Chondrocyte (in vitro differentiated cells): ENCODE measurements at regions not wholly inside any gene's neighbourhood (a gene's known extent, or its start where the extent isn't known, plus 50 kb on each side); places are given as distances from the start of the nearest gene placed in this dataset.

Experiments used
- DNase-seq: peaks from one replicate; pipeline ENCODE4 v3.0.0; 2021; ENCODE audit warnings: mixed read lengths, low spot score
- H3K27ac Mint-ChIP-seq: one replicate; pipeline ENCODE4 v1.8.0; 2021; ENCODE audit warnings: mild to moderate bottlenecking, moderate library complexity, mixed read lengths; ENCODE audit not compliant: unreplicated experiment
- H3K27me3 Mint-ChIP-seq: 2 replicates; pipeline ENCODE4 v1.8.0; 2021; ENCODE audit warnings: low read depth, mixed read lengths
- H3K36me3 Mint-ChIP-seq: 2 replicates; pipeline ENCODE4 v1.8.0; 2021; ENCODE audit warnings: low read depth, mixed read lengths
- H3K4me1 Mint-ChIP-seq: 2 replicates; pipeline ENCODE4 v1.8.0; 2021; ENCODE audit warnings: low read depth, mild to moderate bottlenecking, mixed read lengths
- H3K4me3 Mint-ChIP-seq: one replicate; pipeline ENCODE4 v1.8.0; 2021; ENCODE audit warnings: mild to moderate bottlenecking, moderate library complexity, mixed read lengths; ENCODE audit not compliant: unreplicated experiment
- H3K9me3 Mint-ChIP-seq: 2 replicates; pipeline ENCODE4 v1.8.0; 2021; ENCODE audit warnings: low read depth, mixed read lengths
- TF ChIP-seq, protein P1 (sequence below): fragments of 200-600 bp; sonication (generic); IDR thresholded peaks from 2 replicates; pipeline ENCODE4 v1.5.0; 2021; ENCODE audit warnings: antibody characterized with exemption, mild to moderate bottlenecking, moderate library complexity

- TF ChIP-seq, protein P1, sequence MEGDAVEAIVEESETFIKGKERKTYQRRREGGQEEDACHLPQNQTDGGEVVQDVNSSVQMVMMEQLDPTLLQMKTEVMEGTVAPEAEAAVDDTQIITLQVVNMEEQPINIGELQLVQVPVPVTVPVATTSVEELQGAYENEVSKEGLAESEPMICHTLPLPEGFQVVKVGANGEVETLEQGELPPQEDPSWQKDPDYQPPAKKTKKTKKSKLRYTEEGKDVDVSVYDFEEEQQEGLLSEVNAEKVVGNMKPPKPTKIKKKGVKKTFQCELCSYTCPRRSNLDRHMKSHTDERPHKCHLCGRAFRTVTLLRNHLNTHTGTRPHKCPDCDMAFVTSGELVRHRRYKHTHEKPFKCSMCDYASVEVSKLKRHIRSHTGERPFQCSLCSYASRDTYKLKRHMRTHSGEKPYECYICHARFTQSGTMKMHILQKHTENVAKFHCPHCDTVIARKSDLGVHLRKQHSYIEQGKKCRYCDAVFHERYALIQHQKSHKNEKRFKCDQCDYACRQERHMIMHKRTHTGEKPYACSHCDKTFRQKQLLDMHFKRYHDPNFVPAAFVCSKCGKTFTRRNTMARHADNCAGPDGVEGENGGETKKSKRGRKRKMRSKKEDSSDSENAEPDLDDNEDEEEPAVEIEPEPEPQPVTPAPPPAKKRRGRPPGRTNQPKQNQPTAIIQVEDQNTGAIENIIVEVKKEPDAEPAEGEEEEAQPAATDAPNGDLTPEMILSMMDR = no peak
- no peaks in the 10 kb centered on the region for H3K9me3 Mint-ChIP-seq
- H3K4me1 Mint-ChIP-seq = no peaks in the 10 kb centered on the region
- H3K36me3 Mint-ChIP-seq = no peaks in the 10 kb centered on the region
- H3K4me3 Mint-ChIP-seq = no peak overlapping the region
- peaks cover 13% of the 10 kb centered on the region for H3K27me3 Mint-ChIP-seq
- DNase-seq = no peak
- no peak overlapping the region for H3K27ac Mint-ChIP-seq
Observed at GRCh38 chr9:19619221-19619620, 169.6 kb downstream of the SLC24A2 start.

DNA sequence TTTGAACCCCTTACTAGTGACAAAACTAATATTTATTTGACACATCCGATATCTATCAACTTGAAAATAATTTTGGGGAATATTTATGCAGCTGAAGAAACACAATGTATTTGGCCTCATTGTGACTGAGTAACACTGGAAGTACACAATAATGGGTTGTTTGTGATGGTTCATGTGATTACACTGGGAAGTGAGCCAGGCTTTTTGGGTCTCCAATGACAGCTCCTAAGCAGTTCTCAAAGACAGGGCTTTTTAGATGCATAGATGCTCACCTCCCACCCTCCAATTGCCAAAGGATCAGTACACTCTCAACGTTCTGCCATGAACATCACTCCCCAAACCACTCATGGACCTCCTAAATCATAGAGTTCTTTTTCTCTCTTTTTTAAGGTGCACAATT lies 170.0 kb downstream of the SLC24A2 start:
- no peak for DNase-seq
- H3K27ac Mint-ChIP-seq = no peak overlapping the region
- H3K4me1 Mint-ChIP-seq = no peaks in the 10 kb centered on the region
- peaks cover 10% of the 10 kb centered on the region for H3K27me3 Mint-ChIP-seq
- H3K36me3 Mint-ChIP-seq = no peaks in the 10 kb centered on the region
- no peak overlapping the region for H3K4me3 Mint-ChIP-seq
- TF ChIP-seq, protein P1 = no peak
- H3K9me3 Mint-ChIP-seq = no peaks in the 10 kb centered on the region

DNA sequence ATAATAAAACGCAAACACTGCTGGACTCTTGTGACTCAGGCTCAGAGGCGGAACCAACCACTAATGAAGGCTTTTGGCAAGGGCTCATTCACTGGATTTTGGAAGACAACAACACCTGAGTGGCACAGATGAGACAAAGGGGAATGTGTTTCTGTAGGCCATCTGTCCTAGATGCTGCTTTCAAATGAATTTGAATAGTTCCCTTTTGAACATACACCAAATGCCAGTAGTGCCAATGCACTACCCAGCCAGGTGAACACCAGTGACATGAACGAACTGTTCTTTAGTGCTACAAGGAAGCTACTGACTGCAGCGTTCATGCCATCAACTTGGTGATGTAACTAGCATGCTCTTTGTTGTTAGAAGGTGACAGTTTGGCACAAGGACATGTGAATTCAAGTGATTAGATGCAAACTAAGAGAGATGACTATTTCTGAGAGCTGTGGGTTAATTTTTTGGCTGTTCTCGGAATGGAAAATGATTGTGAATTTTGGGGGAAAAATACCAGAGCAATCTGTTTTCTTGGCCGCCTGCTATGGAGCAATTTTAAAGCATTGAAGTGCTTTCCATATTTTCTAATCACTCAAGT lies 173.7 kb downstream of the SLC24A2 start:
- no peak for DNase-seq
- Mint-ChIP-seq H3K9me3 (no peaks in the 10 kb centered on the region), H3K4me1 (no peaks in the 10 kb centered on the region), H3K27ac (no peak overlapping the region), H3K27me3 (peaks cover 22% of the 10 kb centered on the region), H3K4me3 (no peak overlapping the region), H3K36me3 (no peaks in the 10 kb centered on the region)
- TF ChIP-seq, protein P1 = no peak

GRCh38 chr9:19614294-19614693 lies 174.5 kb downstream of the SLC24A2 start:
- Mint-ChIP-seq H3K4me1 (no peaks in the 10 kb centered on the region), H3K9me3 (peaks cover 3% of the 10 kb centered on the region), H3K4me3 (no peak overlapping the region), H3K27me3 (peaks cover 20% of the 10 kb centered on the region), H3K27ac (no peak overlapping the region), H3K36me3 (no peaks in the 10 kb centered on the region)
- TF ChIP-seq, protein P1 = no peak
- no peak for DNase-seq

GRCh38 chr9:19600538-19600937 lies 188.3 kb downstream of the SLC24A2 start:
- Mint-ChIP-seq H3K27me3 (peaks cover 6% of the 10 kb centered on the region), H3K4me1 (no peaks in the 10 kb centered on the region), H3K36me3 (no peaks in the 10 kb centered on the region), H3K4me3 (no peak overlapping the region), H3K9me3 (no peaks in the 10 kb centered on the region), H3K27ac (no peak overlapping the region)
- DNase-seq = no peak
- TF ChIP-seq, protein P1 = no peak
